NCI-H748 (cell line): ENCODE measurements at regions not wholly inside any gene's neighbourhood (a gene's known extent, or its start where the extent isn't known, plus 50 kb on each side); places are given as distances from the start of the nearest gene placed in this dataset.

Source experiments
- DNase-seq: peaks from one replicate; lab custom pipeline; 2025; ENCODE audit not compliant: unreplicated experiment; lab: John Stamatoyannopoulos, UW

- DNase-seq = no peak
Observed at GRCh38 chr13:100870898-100871297, 196.3 kb upstream of the TMTC4 start.

GRCh38 chr13:100860866-100861265 lies 186.3 kb upstream of the TMTC4 start:
- no peak for DNase-seq

DNA sequence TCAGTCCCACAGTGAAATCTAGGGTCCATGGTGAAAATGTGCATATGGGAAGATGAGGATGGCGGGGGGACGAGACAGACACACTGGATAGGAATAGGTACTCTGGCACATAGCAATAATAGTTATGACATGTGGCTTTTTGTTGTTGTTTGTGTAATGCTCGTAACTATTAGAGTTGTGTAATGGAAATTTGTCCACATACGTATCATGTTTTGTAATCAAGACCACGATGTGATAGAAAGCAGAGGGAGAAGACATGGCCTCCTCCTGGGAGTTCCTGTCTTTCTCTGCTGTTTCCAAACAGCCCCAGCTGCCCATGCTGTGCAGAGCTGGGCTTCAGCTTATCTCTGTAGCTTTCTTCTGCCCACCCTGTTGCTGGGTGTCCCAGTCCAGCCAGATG lies 185.3 kb upstream of the TMTC4 start:
- DNase-seq = no peak

GRCh38 chr13:100855151-100855550 lies 180.6 kb upstream of the TMTC4 start:
- DNase-seq = no peak

DNA sequence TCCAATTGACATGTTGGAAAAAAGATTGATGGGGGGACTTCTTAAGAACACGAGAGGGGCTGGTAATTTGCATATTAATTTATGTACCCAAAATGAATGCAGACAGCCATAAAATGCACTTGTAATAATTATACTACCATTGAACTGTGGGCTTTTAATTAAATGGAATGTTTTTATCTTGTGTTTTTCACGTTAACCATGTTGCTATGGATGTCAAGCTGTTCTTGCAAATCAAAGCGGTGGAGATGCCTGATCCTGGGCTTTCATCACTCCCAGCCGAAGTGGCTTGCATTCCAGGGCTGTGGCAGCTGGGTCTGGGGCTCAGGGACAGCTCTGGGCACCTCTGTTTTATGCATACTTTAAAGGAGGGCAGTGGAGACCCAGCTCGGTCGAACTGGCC lies 179.4 kb upstream of the TMTC4 start:
- no peak for DNase-seq

DNA sequence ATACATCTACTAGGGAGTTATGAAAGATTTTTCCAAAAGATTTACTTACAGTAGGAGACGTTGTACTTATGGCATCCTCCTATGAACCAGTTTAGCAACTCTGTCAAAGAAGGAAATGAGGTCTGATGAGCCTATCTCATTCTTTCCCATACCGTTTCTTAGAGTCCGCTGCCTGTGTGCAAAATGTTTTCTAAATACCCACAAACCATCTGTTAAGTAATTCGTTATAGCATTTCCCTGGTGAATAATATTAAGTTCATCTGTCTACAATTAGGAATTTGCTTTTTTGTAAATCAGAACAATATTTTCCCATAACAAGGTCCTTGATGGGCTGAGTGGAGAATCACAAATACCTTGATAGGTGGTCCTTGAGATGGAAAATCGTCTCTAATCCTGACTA lies 178.8 kb upstream of the TMTC4 start:
- DNase-seq = no peak

DNA sequence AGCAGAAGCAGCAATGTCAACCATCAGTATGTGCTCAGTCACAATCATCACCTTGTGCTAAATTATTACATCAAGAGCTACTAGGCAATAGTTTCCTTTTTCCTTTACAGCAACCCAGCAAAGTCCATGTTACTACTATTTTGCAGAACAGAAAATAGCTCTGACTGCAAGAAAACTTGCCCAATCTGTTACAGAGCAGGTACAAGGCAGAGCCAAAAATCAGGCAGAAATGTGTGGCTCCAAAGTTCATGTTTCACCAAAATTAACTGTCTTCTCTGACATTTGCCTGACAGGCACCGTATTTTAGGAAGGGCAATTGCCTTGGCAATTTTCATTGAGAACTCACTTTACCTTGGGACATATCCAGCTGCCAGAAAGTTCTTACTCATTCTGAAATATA lies 177.6 kb upstream of the TMTC4 start:
- no peak for DNase-seq

- no peak for DNase-seq
Observed at GRCh38 chr13:100848304-100848703, 173.7 kb upstream of the TMTC4 start.

DNA sequence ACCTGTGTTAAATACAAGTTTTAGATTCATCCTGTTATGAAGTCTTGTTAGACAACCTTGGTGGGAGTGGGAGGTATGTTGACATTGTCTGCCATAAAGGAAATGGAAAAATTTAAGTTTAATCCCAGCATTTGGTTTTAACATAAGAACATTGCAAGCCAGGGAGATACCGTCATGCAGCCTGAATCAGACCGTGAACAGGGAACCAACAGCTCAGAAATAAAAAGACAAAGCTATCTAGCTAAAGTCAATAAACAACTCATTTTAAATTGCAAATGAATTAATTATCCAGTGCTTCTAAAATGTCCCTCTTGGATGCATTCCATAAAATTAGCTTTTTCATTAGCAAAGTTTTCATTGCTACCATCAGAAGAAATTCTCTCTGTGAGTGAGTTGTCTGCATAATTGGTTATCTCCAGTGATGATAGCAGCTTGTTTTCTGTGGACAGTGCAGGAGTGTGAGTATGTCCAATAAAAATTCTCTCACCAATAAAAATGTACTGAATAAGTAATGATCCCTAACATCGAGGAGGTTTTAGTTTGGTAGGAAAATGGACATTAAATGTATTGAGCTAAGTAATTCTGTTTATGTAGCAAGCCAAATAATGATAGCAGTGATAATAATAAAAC lies 170.6 kb upstream of the TMTC4 start:
- DNase-seq = peak; percentile 11

- no peak for DNase-seq
Observed at GRCh38 chr13:100842136-100842535, 167.5 kb upstream of the TMTC4 start.

DNA sequence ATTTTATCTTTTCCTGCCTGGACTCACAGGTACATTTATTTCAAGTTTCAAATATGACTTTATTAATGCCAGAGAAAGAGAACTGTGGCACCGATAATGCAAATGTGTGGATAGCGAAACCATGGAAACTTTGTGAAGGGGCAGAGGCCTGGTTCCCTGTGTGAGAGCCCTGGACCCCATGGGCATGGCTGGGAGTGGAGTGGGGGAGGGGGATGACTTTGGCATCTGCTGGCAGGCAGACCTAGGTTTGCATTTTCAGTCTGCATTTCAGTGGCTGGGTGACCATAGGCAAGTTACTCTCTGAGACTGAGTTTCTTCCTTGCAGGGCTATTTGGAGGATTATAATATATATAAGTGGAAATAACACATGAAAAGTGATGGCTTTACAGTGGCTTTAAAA lies 163.8 kb upstream of the TMTC4 start:
- no peak for DNase-seq

GRCh38 chr13:100837631-100838030 lies 163.0 kb upstream of the TMTC4 start:
- DNase-seq = no peak

DNA sequence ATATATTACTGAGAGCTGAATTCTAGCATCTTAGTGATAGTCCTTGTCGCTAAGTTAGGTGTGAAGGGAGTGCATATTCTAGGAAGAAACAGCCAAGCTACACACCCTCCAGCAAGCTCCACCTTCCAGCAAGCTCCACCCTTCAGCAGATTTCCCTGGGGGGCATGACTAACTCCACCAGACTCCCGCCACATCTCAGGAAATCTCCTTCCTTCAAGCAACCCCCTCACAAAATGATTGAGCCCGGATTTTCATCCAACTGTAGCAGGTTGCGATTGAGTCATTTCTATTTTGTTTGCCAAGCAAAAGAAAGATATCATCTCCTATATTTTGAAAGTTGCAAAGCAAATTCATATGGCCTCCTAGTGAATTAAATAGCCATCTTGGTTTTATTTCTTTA lies 162.1 kb upstream of the TMTC4 start:
- no peak for DNase-seq

DNA sequence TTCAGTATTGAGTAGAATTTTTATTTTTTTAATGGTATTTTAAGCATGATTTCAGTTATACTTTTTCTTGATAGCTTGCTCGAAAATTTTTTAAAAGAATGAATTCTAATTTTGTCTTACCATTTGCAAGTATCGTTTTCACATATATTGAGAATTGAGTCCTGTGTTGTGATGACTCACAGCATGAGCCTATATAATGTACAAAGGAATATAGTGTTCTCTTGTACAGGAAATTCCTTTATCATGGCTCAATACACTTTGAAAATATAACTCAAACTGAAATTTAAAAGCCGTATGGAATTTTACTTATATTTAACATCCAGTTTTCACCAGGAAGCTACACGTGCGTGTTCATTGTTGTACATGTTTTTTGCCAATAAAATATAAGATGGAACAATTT lies 161.1 kb upstream of the TMTC4 start:
- no peak for DNase-seq

DNA sequence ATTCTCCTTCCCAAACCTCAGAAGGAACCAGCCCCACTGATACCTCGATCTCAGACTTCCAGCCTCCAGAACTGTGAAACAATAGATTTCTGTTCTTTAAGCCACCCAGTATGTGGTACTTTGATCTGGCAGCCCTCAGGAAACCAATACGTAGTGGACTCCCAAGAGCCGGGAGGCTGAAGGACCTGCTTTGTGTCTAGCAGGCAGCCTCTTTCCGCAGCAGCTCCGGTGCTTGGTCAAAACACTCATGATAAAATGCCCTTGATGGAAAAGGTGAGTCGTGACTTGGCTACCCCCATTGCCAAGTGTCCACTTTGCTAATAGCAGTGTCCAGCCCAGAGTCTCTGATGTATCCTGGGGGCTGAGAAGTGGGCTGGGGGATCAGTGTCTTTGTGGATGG lies 158.8 kb upstream of the TMTC4 start:
- DNase-seq = no peak

- peak; percentile 67 for DNase-seq
Observed at GRCh38 chr13:100828226-100828625, 153.6 kb upstream of the TMTC4 start.

- no peak for DNase-seq
Observed at GRCh38 chr13:100827489-100828176, 153.0 kb upstream of the TMTC4 start.

- no peak for DNase-seq
Observed at GRCh38 chr13:100826441-100826840, 151.8 kb upstream of the TMTC4 start.

- DNase-seq = no peak
Observed at GRCh38 chr13:100825557-100825956, 151.0 kb upstream of the TMTC4 start.

- no peak for DNase-seq
Observed at GRCh38 chr13:100824366-100824765, 149.8 kb upstream of the TMTC4 start.

DNA sequence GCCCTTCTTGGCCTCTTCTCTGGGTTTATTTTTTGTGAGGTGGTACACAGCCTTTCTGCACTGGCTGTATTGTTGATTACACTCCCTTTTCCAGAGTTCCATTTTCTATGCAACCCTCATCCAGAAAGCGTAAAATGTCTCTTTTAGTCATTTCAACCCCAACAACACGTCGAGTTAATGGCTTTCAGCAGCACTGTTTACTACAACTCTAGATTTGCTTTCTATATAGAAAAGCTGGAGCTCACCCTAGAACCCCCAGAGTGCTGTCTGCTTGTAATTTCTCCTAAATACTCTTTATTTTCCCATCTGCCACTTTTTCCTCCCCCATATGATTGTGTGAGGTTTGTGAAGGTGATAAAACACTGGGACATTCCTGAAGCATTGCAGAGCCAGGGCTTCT lies 148.9 kb upstream of the TMTC4 start:
- DNase-seq = no peak

- DNase-seq = no peak
Observed at GRCh38 chr13:100822871-100823443, 148.4 kb upstream of the TMTC4 start.

GRCh38 chr13:100818711-100819110 lies 144.1 kb upstream of the TMTC4 start:
- no peak for DNase-seq
